Suprapubic skin (tissue), 4 donors: ENCODE measurements at regions not wholly inside any gene's neighbourhood (a gene's known extent, or its start where the extent isn't known, plus 50 kb on each side); places are given as distances from the start of the nearest gene placed in this dataset.

Experiments
- DNase-seq, 2 donors: peaks; one replicate each; pipeline ENCODE4 v3.0.0-alpha.2; 2019; ENCODE audit warnings: low spot score in 2 of 2
- H3K27ac ChIP-seq: fragments of 200-600 bp; sonication (generic); one replicate; pipeline ENCODE4 v1.5.1; 2019
- H3K27me3 ChIP-seq: fragments of 200-600 bp; sonication (generic); one replicate; pipeline ENCODE4 v1.5.1; 2019
- H3K36me3 ChIP-seq: fragments of 200-600 bp; sonication (generic); one replicate; pipeline ENCODE4 v1.5.1; 2019
- H3K4me1 ChIP-seq: fragments of 200-600 bp; sonication (generic); one replicate; pipeline ENCODE4 v1.5.1; 2019
- H3K4me3 ChIP-seq: fragments of 200-600 bp; sonication (generic); one replicate; pipeline ENCODE4 v1.5.1; 2019; ENCODE audit warnings: mild to moderate bottlenecking
- H3K9me3 ChIP-seq: fragments of 200-600 bp; sonication (generic); one replicate; pipeline ENCODE4 v1.5.1; 2019
- EP300 ChIP-seq: sonication (generic); formaldehyde crosslinking; IDR thresholded peaks from one replicate; pipeline ENCODE4 v1.6.1; 2017; ENCODE audit warnings: antibody characterized with exemption
- POLR2A ChIP-seq, 2 donors: fragments of 450-650 bp; IDR thresholded peaks; one replicate each; pipeline ENCODE4 v1.6.1; 2017; ENCODE audit warnings: antibody characterized with exemption in 2 of 2, mild to moderate bottlenecking in 2 of 2, moderate library complexity in 2 of 2
- POLR2AphosphoS5 ChIP-seq, 3 donors: sonication (generic); formaldehyde crosslinking; IDR thresholded peaks; one replicate each; pipeline ENCODE4 v1.6.1; 2017; ENCODE audit warnings: antibody characterized with exemption in 3 of 3
- WGBS: methylation state at CpG from one replicate; pipeline ENCODE4 v1.1.5; 2018; 5-methylcytosine and 5-hydroxymethylcytosine counted together
- TF ChIP-seq, protein P1 (sequence below), 2 donors: fragments of 200-600 bp in 1 of 2; fragments of 450-650 bp in 1 of 2; sonication (generic) in 1 of 2; IDR thresholded peaks; one replicate each; pipeline ENCODE4 v1.5.1; 2016 to 2019; ENCODE audit warnings: antibody characterized with exemption in 2 of 2, mild to moderate bottlenecking in 1 of 2, moderate library complexity in 1 of 2

DNA sequence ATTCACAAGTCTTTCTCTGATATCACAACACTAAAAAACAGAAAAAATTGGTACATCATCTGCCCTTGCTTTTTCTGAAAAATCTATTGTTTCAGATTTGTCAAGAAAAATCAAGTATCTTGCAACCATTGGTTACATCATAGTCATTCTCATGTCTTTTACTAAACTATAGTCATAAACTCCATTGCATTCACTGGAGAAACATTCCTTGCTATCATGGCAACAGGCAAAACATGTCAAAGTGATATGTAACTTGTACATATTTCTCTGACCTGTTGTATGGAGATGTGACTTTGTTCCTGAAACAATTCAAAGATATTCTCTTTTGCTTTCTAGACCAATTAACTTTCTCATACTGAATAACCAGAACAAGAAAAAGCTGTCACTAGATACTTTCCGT lies 121.9 kb upstream of the ANK2 start:
- TF ChIP-seq POLR2AphosphoS5 (IDR thresholded peaks at IDR 0.05) (no peak), POLR2A (IDR thresholded peaks at IDR 0.05) (no peak)
- 63% methylated on average over 1 of the region's 1 CpG for WGBS
- no peaks in the 10 kb centered on the region for H3K9me3 ChIP-seq
- DNase-seq: no peak
- no peaks in the 10 kb centered on the region for H3K36me3 ChIP-seq
- H3K4me3 ChIP-seq: no peak overlapping the region
- no peak overlapping the region for H3K27ac ChIP-seq
- H3K27me3 ChIP-seq: no peaks in the 10 kb centered on the region
- H3K4me1 ChIP-seq: peaks cover 5% of the 10 kb centered on the region

DNA sequence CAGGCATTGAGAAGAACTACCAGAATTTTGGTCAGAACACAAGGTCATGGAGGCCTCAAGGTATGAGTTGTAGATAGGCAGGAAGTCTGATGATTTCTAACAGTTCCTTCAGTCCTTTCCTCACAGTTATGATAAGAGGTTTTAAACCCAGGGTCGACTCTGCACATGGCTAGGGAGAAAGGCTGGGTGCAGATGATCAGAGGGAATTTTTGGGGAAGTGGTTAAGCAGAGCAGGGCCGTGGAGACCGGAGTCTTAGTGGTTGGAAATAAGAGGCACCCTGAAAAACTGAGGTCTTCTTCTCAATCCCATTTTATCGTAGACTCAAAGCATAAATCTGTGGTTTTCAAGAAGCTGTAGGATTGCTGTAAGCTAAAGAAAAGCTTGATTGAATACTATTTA lies 118.5 kb upstream of the ANK2 start:
- no peaks in the 10 kb centered on the region for H3K36me3 ChIP-seq
- no peak overlapping the region for H3K27ac ChIP-seq
- no peak for DNase-seq
- H3K27me3 ChIP-seq: no peaks in the 10 kb centered on the region
- TF ChIP-seq, protein P1, sequence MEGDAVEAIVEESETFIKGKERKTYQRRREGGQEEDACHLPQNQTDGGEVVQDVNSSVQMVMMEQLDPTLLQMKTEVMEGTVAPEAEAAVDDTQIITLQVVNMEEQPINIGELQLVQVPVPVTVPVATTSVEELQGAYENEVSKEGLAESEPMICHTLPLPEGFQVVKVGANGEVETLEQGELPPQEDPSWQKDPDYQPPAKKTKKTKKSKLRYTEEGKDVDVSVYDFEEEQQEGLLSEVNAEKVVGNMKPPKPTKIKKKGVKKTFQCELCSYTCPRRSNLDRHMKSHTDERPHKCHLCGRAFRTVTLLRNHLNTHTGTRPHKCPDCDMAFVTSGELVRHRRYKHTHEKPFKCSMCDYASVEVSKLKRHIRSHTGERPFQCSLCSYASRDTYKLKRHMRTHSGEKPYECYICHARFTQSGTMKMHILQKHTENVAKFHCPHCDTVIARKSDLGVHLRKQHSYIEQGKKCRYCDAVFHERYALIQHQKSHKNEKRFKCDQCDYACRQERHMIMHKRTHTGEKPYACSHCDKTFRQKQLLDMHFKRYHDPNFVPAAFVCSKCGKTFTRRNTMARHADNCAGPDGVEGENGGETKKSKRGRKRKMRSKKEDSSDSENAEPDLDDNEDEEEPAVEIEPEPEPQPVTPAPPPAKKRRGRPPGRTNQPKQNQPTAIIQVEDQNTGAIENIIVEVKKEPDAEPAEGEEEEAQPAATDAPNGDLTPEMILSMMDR (IDR thresholded peaks at IDR 0.05): no peak
- no peak for TF ChIP-seq POLR2AphosphoS5 (IDR thresholded peaks at IDR 0.05)
- no peak for TF ChIP-seq EP300
- no peak for TF ChIP-seq POLR2A (IDR thresholded peaks at IDR 0.05)
- H3K4me1 ChIP-seq: no peaks in the 10 kb centered on the region
- H3K9me3 ChIP-seq: no peaks in the 10 kb centered on the region
- H3K4me3 ChIP-seq: no peak overlapping the region
- WGBS: 74% methylated on average over 4 of the region's 4 CpGs

DNA sequence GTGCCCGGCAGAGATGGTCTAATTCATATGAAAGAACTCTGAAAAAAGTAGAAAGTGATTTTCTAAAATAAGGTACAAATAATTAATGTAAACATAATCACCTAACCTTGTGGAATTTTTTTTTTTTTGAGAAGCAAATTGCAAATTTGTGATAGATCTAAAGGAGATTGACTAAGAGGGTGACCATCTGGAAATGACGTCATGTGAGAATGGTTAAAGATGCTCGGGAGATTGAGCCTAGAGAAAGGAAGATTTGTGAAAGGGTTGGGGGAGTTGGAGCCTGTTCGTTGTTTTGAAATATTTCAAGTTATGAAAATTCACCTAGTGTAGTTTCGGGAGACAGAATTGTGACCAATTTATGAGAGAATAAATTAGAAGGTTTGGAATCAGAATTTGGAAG lies 115.7 kb upstream of the ANK2 start:
- TF ChIP-seq EP300: no peak
- no peak for TF ChIP-seq POLR2AphosphoS5 (IDR thresholded peaks at IDR 0.05)
- no peak for TF ChIP-seq POLR2A (IDR thresholded peaks at IDR 0.05)
- TF ChIP-seq, protein P1 (IDR thresholded peaks at IDR 0.05): no peak
- WGBS: 75% methylated on average over 5 of the region's 5 CpGs
- Histone ChIP-seq H3K27me3 (no peaks in the 10 kb centered on the region), H3K27ac (no peak overlapping the region), H3K36me3 (no peaks in the 10 kb centered on the region), H3K4me3 (no peak overlapping the region), H3K9me3 (no peaks in the 10 kb centered on the region), H3K4me1 (no peaks in the 10 kb centered on the region)
- DNase-seq: no peak

DNA sequence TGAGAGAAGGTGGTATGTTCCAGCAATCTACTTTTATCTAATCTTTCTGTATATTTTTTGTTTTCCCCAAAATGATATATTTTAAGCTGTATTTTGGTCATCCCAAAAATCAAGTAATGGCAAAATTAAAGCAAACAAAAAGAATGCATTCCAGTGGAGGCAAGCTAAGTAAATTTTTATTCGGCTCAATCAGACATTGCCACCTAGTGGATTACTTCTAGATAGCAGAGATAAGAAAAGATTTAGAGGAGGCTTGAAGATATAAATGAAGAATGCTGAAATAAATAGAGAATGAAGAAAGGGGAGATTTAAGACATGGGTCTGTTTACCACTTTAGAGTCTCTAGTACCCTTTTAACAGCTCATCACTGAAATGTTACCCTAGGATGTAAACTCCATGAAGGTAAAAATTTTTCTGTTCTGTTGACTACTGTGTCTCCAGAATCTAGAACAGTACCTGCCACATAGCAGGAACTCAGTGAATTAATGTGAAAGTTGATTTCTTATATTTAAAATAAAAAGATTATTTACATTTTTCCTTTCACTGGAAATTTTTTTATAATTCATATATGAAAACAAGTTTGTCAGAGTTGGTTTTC lies 110.9 kb upstream of the ANK2 start:
- H3K4me1 ChIP-seq: no peaks in the 10 kb centered on the region
- H3K27me3 ChIP-seq: no peaks in the 10 kb centered on the region
- WGBS: 2% methylated on average over 1 of the region's 1 CpG
- TF ChIP-seq, protein P1 (IDR thresholded peaks at IDR 0.05): peak; percentile 47 to 52
- no peak for TF ChIP-seq EP300
- no peak for TF ChIP-seq POLR2AphosphoS5 (IDR thresholded peaks at IDR 0.05)
- TF ChIP-seq POLR2A (IDR thresholded peaks at IDR 0.05): no peak
- no peak overlapping the region for H3K27ac ChIP-seq
- no peaks in the 10 kb centered on the region for H3K9me3 ChIP-seq
- H3K4me3 ChIP-seq: no peak overlapping the region
- no peak for DNase-seq
- no peaks in the 10 kb centered on the region for H3K36me3 ChIP-seq

DNA sequence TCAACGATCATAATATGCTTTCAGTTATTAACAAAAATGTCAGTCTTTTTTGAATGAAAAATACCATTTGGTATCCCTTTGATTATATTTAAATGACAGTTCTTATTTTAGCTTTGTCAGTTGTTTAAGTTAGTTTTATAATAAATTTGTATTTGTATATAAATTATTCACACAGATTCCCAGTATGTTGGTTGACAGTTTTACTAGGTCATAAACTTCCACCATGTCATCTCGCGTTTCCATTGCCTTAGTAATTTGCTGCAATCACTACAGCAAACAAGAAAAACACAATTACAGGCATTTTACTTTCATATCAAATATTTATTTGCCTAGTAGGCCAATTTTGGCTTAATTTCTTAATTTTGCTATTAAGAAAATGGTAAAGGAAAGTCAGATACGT lies 109.6 kb upstream of the ANK2 start:
- WGBS: 74% methylated on average over 4 of the region's 4 CpGs
- no peak overlapping the region for H3K27ac ChIP-seq
- no peaks in the 10 kb centered on the region for H3K36me3 ChIP-seq
- no peaks in the 10 kb centered on the region for H3K4me1 ChIP-seq
- TF ChIP-seq, protein P1 (IDR thresholded peaks at IDR 0.05): no peak
- TF ChIP-seq POLR2AphosphoS5 (IDR thresholded peaks at IDR 0.05) (no peak), EP300 (no peak), POLR2A (IDR thresholded peaks at IDR 0.05) (no peak)
- no peaks in the 10 kb centered on the region for H3K27me3 ChIP-seq
- no peak for DNase-seq
- H3K4me3 ChIP-seq: no peak overlapping the region
- no peaks in the 10 kb centered on the region for H3K9me3 ChIP-seq

DNA sequence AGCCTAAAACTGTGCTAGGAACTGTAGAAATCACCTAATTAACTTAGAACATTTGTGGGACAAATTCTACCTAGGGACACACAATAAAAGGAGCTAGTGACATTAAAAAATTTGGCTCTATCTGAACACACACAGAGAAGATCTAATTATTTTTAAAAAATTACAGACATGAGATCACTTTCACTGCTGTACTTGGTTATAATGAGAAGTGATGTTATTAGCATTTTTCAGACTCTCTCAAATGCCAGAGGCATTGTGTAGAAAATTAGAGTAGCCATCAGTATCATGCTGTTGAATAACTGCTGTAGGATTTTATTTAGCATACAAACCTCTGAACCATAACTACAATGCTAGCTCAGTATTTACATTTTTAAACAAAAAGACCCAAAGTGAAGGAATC lies 109.1 kb upstream of the ANK2 start:
- TF ChIP-seq EP300: no peak
- TF ChIP-seq POLR2A (IDR thresholded peaks at IDR 0.05): no peak
- TF ChIP-seq, protein P1 (IDR thresholded peaks at IDR 0.05): no peak
- TF ChIP-seq POLR2AphosphoS5 (IDR thresholded peaks at IDR 0.05): no peak
- no peaks in the 10 kb centered on the region for H3K27me3 ChIP-seq

More for the DNA sequence above, 109.1 kb upstream of the ANK2 start:
- Histone ChIP-seq H3K27ac (no peak overlapping the region), H3K4me3 (no peak overlapping the region), H3K36me3 (no peaks in the 10 kb centered on the region), H3K9me3 (no peaks in the 10 kb centered on the region), H3K4me1 (no peaks in the 10 kb centered on the region)
- DNase-seq: no peak
